H9 (cell line): ENCODE measurements at regions not wholly inside any gene's neighbourhood (a gene's known extent, or its start where the extent isn't known, plus 50 kb on each side); places are given as distances from the start of the nearest gene placed in this dataset.

Source experiments
- DNase-seq: peaks from one replicate; pipeline ENCODE4 v3.0.0-alpha.2; 2017
- H2AFZ ChIP-seq: one replicate; pipeline ENCODE4 v1.6.1; 2013; ENCODE audit warnings: mild to moderate bottlenecking, low read length, control low read depth, moderate library complexity
- H2AK5ac ChIP-seq: 2 replicates; pipeline ENCODE4 v1.6.1; 2013; ENCODE audit warnings: low read length, control low read depth, mixed read lengths; ENCODE audit not compliant: insufficient read length
- H2BK120ac ChIP-seq: one replicate; pipeline ENCODE4 v1.6.1; 2013; ENCODE audit warnings: low read depth, mild to moderate bottlenecking, low read length, control low read depth, inconsistent platforms; ENCODE audit not compliant: poor library complexity, severe bottlenecking
- H2BK12ac ChIP-seq: 2 replicates; pipeline ENCODE4 v1.6.1; 2013; ENCODE audit warnings: low read length, control low read depth, mixed read lengths, low read depth; ENCODE audit not compliant: insufficient read length
- H2BK15ac ChIP-seq: 2 replicates; pipeline ENCODE4 v1.6.1; 2013; ENCODE audit warnings: low read depth, low read length, control low read depth
- H2BK20ac ChIP-seq: one replicate; pipeline ENCODE4 v1.6.1; 2013; ENCODE audit warnings: low read depth, mild to moderate bottlenecking, low read length, control low read depth, inconsistent platforms; ENCODE audit not compliant: poor library complexity, severe bottlenecking
- H2BK5ac ChIP-seq: 2 replicates; pipeline ENCODE4 v1.6.1; 2013; ENCODE audit warnings: low read length, control low read depth, mixed read lengths; ENCODE audit not compliant: insufficient read length
- H3K14ac ChIP-seq: 2 replicates; pipeline ENCODE4 v1.6.1; 2013; ENCODE audit warnings: low read length, control low read depth; ENCODE audit not compliant: insufficient read depth
- H3K18ac ChIP-seq: 2 replicates; pipeline ENCODE4 v1.6.1; 2013; ENCODE audit warnings: low read depth, mild to moderate bottlenecking, mixed read lengths, low read length, control low read depth; ENCODE audit not compliant: insufficient read length
- H3K23ac ChIP-seq: 2 replicates; pipeline ENCODE4 v1.6.1; 2013; ENCODE audit warnings: low read length, control low read depth, mixed read lengths, low read depth; ENCODE audit not compliant: insufficient read length
- H3K23me2 ChIP-seq: 2 replicates; pipeline ENCODE4 v1.6.1; 2013; ENCODE audit warnings: low read depth, mild to moderate bottlenecking, mixed read lengths, low read length, control low read depth; ENCODE audit not compliant: insufficient read length, poor library complexity, severe bottlenecking
- H3K27ac ChIP-seq: 2 replicates; pipeline ENCODE4 v1.5.1; 2013; ENCODE audit warnings: low read length, control low read depth, mixed read lengths, low read depth; ENCODE audit not compliant: insufficient read length
- H3K27me3 ChIP-seq: 2 replicates; pipeline ENCODE4 v1.6.1; 2013; ENCODE audit warnings: low read length, control low read depth, inconsistent platforms; ENCODE audit not compliant: insufficient read depth
- H3K4ac ChIP-seq: 2 replicates; pipeline ENCODE4 v1.6.1; 2013; ENCODE audit warnings: low read depth, mild to moderate bottlenecking, control low read depth, inconsistent platforms, low read length, moderate library complexity
- H3K4me1 ChIP-seq: 2 replicates; pipeline ENCODE4 v1.6.1; 2013; ENCODE audit warnings: low read length, control low read depth, inconsistent platforms; ENCODE audit not compliant: insufficient read depth
- H3K4me2 ChIP-seq: 2 replicates; pipeline ENCODE4 v1.6.1; 2013; ENCODE audit warnings: low read length, control low read depth, mixed read lengths; ENCODE audit not compliant: insufficient read length, insufficient read depth
- H3K56ac ChIP-seq: 2 replicates; pipeline ENCODE4 v1.6.1; 2013; ENCODE audit warnings: low read depth, mild to moderate bottlenecking, mixed read lengths, low read length, control low read depth; ENCODE audit not compliant: insufficient read length
- H3K79me1 ChIP-seq: 2 replicates; pipeline ENCODE4 v1.6.1; 2013; ENCODE audit warnings: low read depth, mild to moderate bottlenecking, moderate library complexity, low read length, control low read depth, inconsistent platforms; ENCODE audit not compliant: insufficient read depth, poor library complexity, severe bottlenecking
- H3K79me2 ChIP-seq: 2 replicates; pipeline ENCODE4 v1.6.1; 2013; ENCODE audit warnings: low read length, control low read depth, inconsistent platforms; ENCODE audit not compliant: insufficient read depth
- H3K9ac ChIP-seq: 2 replicates; pipeline ENCODE4 v1.6.1; 2013; ENCODE audit warnings: low read length, control low read depth, mixed read lengths; ENCODE audit not compliant: insufficient read length; ENCODE audit errors: extremely low read depth
- H3K9me3 ChIP-seq: one replicate; pipeline ENCODE4 v1.6.1; 2013; ENCODE audit warnings: low read depth, low read length, inconsistent platforms; ENCODE audit not compliant: control insufficient read depth
- H3T11ph ChIP-seq: one replicate; pipeline ENCODE4 v1.6.1; 2013; ENCODE audit warnings: mild to moderate bottlenecking, low read length, control low read depth, inconsistent platforms
- H4K20me1 ChIP-seq: one replicate; pipeline ENCODE4 v1.6.1; 2013; ENCODE audit not compliant: control insufficient read depth, insufficient read length, insufficient read depth
- H4K5ac ChIP-seq: 2 replicates; pipeline ENCODE4 v1.6.1; 2013; ENCODE audit warnings: low read depth, mild to moderate bottlenecking, mixed read lengths, low read length, control low read depth; ENCODE audit not compliant: insufficient read length
- H4K8ac ChIP-seq: replicated peaks from 2 replicates; pipeline ENCODE4 v1.6.1; 2013; ENCODE audit warnings: low read length, control low read depth, mixed read lengths, low read depth; ENCODE audit not compliant: insufficient read length
- H4K91ac ChIP-seq: 2 replicates; pipeline ENCODE4 v1.6.1; 2013; ENCODE audit warnings: low read depth, mild to moderate bottlenecking, moderate library complexity, mixed read lengths, low read length, control low read depth; ENCODE audit not compliant: insufficient read length
- H3K27ac Mint-ChIP-seq, 3 experiments: 2 replicates in 2 of 3; 3 replicates in 1 of 3; pipeline ENCODE4 v1.8.0; 2020 to 2021; ENCODE audit warnings: mixed read lengths in 3 of 3, mild to moderate bottlenecking in 1 of 3, moderate library complexity in 1 of 3
- H3K27me3 Mint-ChIP-seq: 2 replicates; pipeline ENCODE4 v1.8.0; 2021; ENCODE audit warnings: low read depth, mild to moderate bottlenecking, moderate library complexity, mixed read lengths
- H3K36me3 Mint-ChIP-seq, 3 experiments: 2 replicates in 2 of 3; 3 replicates in 1 of 3; pipeline ENCODE4 v1.8.0; 2020 to 2021; ENCODE audit warnings: low read depth in 3 of 3, mixed read lengths in 3 of 3; ENCODE audit not compliant: insufficient read depth in 1 of 3
- H3K4me1 Mint-ChIP-seq, 2 experiments: 2 replicates each; pipeline ENCODE4 v1.8.0; 2020; ENCODE audit warnings: mixed read lengths in 2 of 2
- H3K4me3 Mint-ChIP-seq, 2 experiments: 2 replicates in 1 of 2; 3 replicates in 1 of 2; pipeline ENCODE4 v1.8.0; 2020 to 2021; ENCODE audit warnings: mild to moderate bottlenecking in 2 of 2, mixed read lengths in 2 of 2, moderate library complexity in 1 of 2
- H3K9me3 Mint-ChIP-seq, 2 experiments: 2 replicates in 1 of 2; 3 replicates in 1 of 2; pipeline ENCODE4 v1.8.0; 2020; ENCODE audit warnings: mild to moderate bottlenecking in 2 of 2, mixed read lengths in 2 of 2, moderate library complexity in 1 of 2
- WGBS: extraction: QIAGEN DNeasy Blood & Tissue Kit; methylation state at CpG from one replicate; pipeline ENCODE4 v1.1.7; 2013; ENCODE audit warnings: missing lambda C conversion rate, low lambda C conversion rate, mixed read lengths; ENCODE audit not compliant: insufficient read length; ENCODE audit errors: extremely low coverage; 5-methylcytosine and 5-hydroxymethylcytosine counted together
- TF ChIP-seq, protein P1 (sequence below): fragments of 200-600 bp; sonication (generic); conservative IDR thresholded peaks from 3 replicates; pipeline ENCODE4 v1.8.0; 2021; ENCODE audit warnings: antibody characterized with exemption, mild to moderate bottlenecking

DNA sequence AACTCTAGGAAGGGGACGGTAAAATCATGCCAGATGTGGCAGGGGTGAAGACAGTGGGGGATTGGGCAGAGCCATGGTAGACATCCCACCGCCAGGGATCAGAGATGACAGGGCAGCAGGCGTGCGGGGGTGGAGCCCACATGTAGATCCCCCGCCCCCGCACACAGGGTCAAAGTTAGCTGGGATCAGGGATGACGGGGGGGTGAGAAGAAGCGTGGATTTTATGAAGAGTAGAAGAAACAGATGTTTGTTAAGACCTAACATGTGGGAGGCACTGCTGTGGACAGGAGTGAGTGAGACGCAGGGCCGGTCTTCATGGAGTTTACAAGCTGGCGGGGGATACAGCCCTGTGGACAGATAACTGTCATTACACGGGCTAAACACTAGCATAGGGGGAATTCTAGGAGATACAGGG, 154.0 kb upstream of the KLF14 start:
- peaks cover 20 to 21% of the 10 kb centered on the region in 2 experiments for H3K4me1 Mint-ChIP-seq
- H4K5ac ChIP-seq: no peak overlapping the region
- no CpG with 5 or more reads among the region's 12 CpGs for WGBS
- no peak overlapping the region for H2BK5ac ChIP-seq
- H3K9me3 Mint-ChIP-seq: no peaks in the 10 kb centered on the region
- no peaks in the 10 kb centered on the region for H3K4me1 ChIP-seq
- H2AK5ac ChIP-seq: no peak overlapping the region
- H2BK12ac ChIP-seq: no peak overlapping the region
- H3K79me1 ChIP-seq: no peaks in the 10 kb centered on the region
- no peaks in the 10 kb centered on the region for H3K27me3 ChIP-seq
- H3K4me3 Mint-ChIP-seq: no peak overlapping the region
- H3K56ac ChIP-seq: no peak overlapping the region
- no peak overlapping the region for H2BK15ac ChIP-seq
- H3K9me3 ChIP-seq: no peaks in the 10 kb centered on the region
- no peaks in the 10 kb centered on the region for H3K79me2 ChIP-seq
- no peak overlapping the region for H3K23ac ChIP-seq
- no peak overlapping the region for H3T11ph ChIP-seq
- H3K27ac Mint-ChIP-seq: peak overlapping the region in 1 of 3 experiments; percentile 78; a peak in 2 of 7 replicates
- no peak overlapping the region for H3K27ac ChIP-seq
- H4K20me1 ChIP-seq: no peaks in the 10 kb centered on the region
- no peaks in the 10 kb centered on the region for H3K23me2 ChIP-seq
- no peak overlapping the region for H3K4ac ChIP-seq
- H3K18ac ChIP-seq: no peak overlapping the region
- H3K14ac ChIP-seq: no peak overlapping the region; the same call in 1 of the 2 replicates
- H3K9ac ChIP-seq: no peak overlapping the region
- no peak overlapping the region for H3K4me2 ChIP-seq
- no peaks in the 10 kb centered on the region for H3K27me3 Mint-ChIP-seq
- no peak overlapping the region for H2BK120ac ChIP-seq
- no peak overlapping the region for H4K8ac ChIP-seq
- TF ChIP-seq, protein P1, sequence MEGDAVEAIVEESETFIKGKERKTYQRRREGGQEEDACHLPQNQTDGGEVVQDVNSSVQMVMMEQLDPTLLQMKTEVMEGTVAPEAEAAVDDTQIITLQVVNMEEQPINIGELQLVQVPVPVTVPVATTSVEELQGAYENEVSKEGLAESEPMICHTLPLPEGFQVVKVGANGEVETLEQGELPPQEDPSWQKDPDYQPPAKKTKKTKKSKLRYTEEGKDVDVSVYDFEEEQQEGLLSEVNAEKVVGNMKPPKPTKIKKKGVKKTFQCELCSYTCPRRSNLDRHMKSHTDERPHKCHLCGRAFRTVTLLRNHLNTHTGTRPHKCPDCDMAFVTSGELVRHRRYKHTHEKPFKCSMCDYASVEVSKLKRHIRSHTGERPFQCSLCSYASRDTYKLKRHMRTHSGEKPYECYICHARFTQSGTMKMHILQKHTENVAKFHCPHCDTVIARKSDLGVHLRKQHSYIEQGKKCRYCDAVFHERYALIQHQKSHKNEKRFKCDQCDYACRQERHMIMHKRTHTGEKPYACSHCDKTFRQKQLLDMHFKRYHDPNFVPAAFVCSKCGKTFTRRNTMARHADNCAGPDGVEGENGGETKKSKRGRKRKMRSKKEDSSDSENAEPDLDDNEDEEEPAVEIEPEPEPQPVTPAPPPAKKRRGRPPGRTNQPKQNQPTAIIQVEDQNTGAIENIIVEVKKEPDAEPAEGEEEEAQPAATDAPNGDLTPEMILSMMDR: no peak
- H2AFZ ChIP-seq: no peak overlapping the region
- H4K91ac ChIP-seq: no peak overlapping the region
- no peak for DNase-seq
- H2BK20ac ChIP-seq: no peak overlapping the region
- H3K36me3 Mint-ChIP-seq: peaks cover 0 to 4% (median 0%) of the 10 kb centered on the region in 3 experiments; a peak in 2 of 7 replicates
